Kidney (tissue), 13 donors: ENCODE measurements at regions not wholly inside any gene's neighbourhood (a gene's known extent, or its start where the extent isn't known, plus 50 kb on each side); places are given as distances from the start of the nearest gene placed in this dataset.
A peak's percentile ranks its signal among the peaks of the same experiment; 100 is the strongest.

Experiments
- DNase-seq, 5 donors: peaks; one replicate each; pipeline ENCODE4 v3.0.0-alpha.2; 2013 to 2020
- FAIRE-seq: peaks from 2 replicates; lab custom pipeline; 2012; peaks lifted over from hg19 to GRCh38; lab: Jason Lieb, UNC
- H3K27ac ChIP-seq, 2 donors: one replicate each; pipeline ENCODE4 v1.7.0; 2013; ENCODE audit warnings: low read depth in 2 of 2, low read length in 2 of 2, inconsistent platforms in 1 of 2
- H3K27me3 ChIP-seq: one replicate; pipeline ENCODE4 v1.7.1; 2013; ENCODE audit warnings: low read length, inconsistent platforms; ENCODE audit not compliant: control insufficient read depth, insufficient read depth
- H3K36me3 ChIP-seq, 3 donors: one replicate each; pipeline versions ENCODE4 v1.7.0 to v1.7.1; 2013; ENCODE audit warnings: low read length in 3 of 3, control low read depth in 1 of 3, inconsistent platforms in 1 of 3; ENCODE audit not compliant: insufficient read depth in 3 of 3, control insufficient read depth in 2 of 3
- H3K4me1 ChIP-seq, 3 donors: one replicate each; pipeline versions ENCODE4 v1.7.0 to v1.7.1; 2013; ENCODE audit warnings: low read length in 3 of 3, inconsistent platforms in 1 of 3, low read depth in 1 of 3; ENCODE audit not compliant: control insufficient read depth in 2 of 3, insufficient read depth in 2 of 3
- H3K4me3 ChIP-seq, 3 donors: one replicate each; pipeline versions ENCODE4 v1.7.0 to v1.8.1; 2013; ENCODE audit warnings: low read length in 3 of 3, control low read depth in 1 of 3, inconsistent platforms in 1 of 3
- H3K9ac ChIP-seq, 3 donors: one replicate each; pipeline versions ENCODE4 v1.7.0 to v1.7.1; 2013; ENCODE audit warnings: low read length in 3 of 3, control low read depth in 1 of 3, inconsistent platforms in 1 of 3
- H3K9me3 ChIP-seq, 3 donors: one replicate each; pipeline versions ENCODE4 v1.7.0 to v1.7.1; 2013; ENCODE audit warnings: low read length in 3 of 3, control low read depth in 1 of 3, inconsistent platforms in 1 of 3; ENCODE audit not compliant: control insufficient read depth in 2 of 3, insufficient read depth in 1 of 3
- intact Hi-C: fragments of 100-400 bp; cut with DNase I; formaldehyde crosslinking; loops from one replicate; pipeline ENCODE4 v1.11.1; 2022
- TF ChIP-seq, protein P1 (sequence below): IDR thresholded peaks from 3 replicates; pipeline ENCODE4 v1.5.1; 2012; ENCODE audit warnings: mild to moderate bottlenecking, moderate library complexity, borderline replicate concordance; ENCODE audit not compliant: insufficient read depth; ENCODE audit errors: extremely low read depth
- donor health status: control.
- donor health status: control.
- donor health status: control.
- donor health status: control.
- donor health status: control.
- donor health status: DM: yes; HTN: yes; CAD: no.
- donor health status: Normal renal cell carcinoma (clear cell type).

GRCh38 chr2:234289834-234290590, 206.9 kb downstream of the ARL4C start:
- Histone ChIP-seq H3K9me3 (no peaks in the 10 kb centered on the region), H3K9ac (no peak overlapping the region), H3K36me3 (no peaks in the 10 kb centered on the region), H3K4me3 (no peak overlapping the region), H3K27me3 (no peaks in the 10 kb centered on the region), H3K27ac (no peak overlapping the region), H3K4me1 (peaks cover 0 to 5% (median 0%) of the 10 kb centered on the region in 3 donors)
- DNase-seq (peak in 2 of 5 donors; percentile 37 to 76), FAIRE-seq (no peak)
- intact Hi-C loops, result no loop called here
- TF ChIP-seq, protein P1, sequence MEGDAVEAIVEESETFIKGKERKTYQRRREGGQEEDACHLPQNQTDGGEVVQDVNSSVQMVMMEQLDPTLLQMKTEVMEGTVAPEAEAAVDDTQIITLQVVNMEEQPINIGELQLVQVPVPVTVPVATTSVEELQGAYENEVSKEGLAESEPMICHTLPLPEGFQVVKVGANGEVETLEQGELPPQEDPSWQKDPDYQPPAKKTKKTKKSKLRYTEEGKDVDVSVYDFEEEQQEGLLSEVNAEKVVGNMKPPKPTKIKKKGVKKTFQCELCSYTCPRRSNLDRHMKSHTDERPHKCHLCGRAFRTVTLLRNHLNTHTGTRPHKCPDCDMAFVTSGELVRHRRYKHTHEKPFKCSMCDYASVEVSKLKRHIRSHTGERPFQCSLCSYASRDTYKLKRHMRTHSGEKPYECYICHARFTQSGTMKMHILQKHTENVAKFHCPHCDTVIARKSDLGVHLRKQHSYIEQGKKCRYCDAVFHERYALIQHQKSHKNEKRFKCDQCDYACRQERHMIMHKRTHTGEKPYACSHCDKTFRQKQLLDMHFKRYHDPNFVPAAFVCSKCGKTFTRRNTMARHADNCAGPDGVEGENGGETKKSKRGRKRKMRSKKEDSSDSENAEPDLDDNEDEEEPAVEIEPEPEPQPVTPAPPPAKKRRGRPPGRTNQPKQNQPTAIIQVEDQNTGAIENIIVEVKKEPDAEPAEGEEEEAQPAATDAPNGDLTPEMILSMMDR, result no peak

GRCh38 chr2:234288974-234289455, 207.9 kb downstream of the ARL4C start:
- intact Hi-C loops, result no loop called here
- H3K27ac ChIP-seq, result no peak overlapping the region
- FAIRE-seq, result no peak

DNA sequence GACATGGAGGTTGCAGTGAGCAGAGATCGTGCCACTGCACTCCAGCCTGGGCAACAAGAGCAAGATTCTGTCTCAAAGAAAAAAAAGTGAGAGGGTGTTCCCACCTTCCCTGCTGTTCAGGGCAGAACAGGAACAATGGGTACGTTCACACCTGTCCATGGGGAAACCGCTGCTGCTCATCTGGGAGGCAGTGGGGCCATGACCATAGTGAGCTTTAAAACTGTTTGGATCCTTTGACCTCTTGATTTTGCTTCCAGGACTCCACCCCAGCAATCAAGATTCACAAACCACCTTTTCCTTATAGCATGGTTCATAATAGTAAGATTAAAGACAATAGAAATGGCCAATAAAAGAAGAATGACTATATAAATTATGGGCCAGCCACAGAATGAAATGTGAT, 209.2 kb downstream of the ARL4C start:
- Histone ChIP-seq H3K27ac (no peak overlapping the region), H3K4me1 (peaks cover 0 to 5% (median 0%) of the 10 kb centered on the region in 3 donors), H3K4me3 (no peak overlapping the region), H3K27me3 (no peaks in the 10 kb centered on the region), H3K9ac (no peak overlapping the region), H3K9me3 (no peaks in the 10 kb centered on the region), H3K36me3 (no peaks in the 10 kb centered on the region)
- TF ChIP-seq, protein P1, result no peak
- FAIRE-seq, result no peak
- no peak for DNase-seq
- intact Hi-C loops, result no loop called here

More at GRCh38 chr2:234288974-234289455, 207.9 kb downstream of the ARL4C start:
- Histone ChIP-seq H3K36me3 (no peaks in the 10 kb centered on the region), H3K27me3 (no peaks in the 10 kb centered on the region), H3K9me3 (no peaks in the 10 kb centered on the region), H3K4me1 (peaks cover 0 to 5% (median 0%) of the 10 kb centered on the region in 3 donors), H3K4me3 (no peak overlapping the region), H3K9ac (no peak overlapping the region)
- TF ChIP-seq, protein P1, result peak; percentile 71
- DNase-seq, result peak; percentile 53 to 79 (median 68)
